Renal pelvis (tissue), 1 donor: ENCODE measurements at regions not wholly inside any gene's neighbourhood (a gene's known extent, or its start where the extent isn't known, plus 50 kb on each side); places are given as distances from the start of the nearest gene placed in this dataset.

Experiments used
- DNase-seq: peaks from one replicate; pipeline ENCODE4 v3.0.0-alpha.2; 2013

DNA sequence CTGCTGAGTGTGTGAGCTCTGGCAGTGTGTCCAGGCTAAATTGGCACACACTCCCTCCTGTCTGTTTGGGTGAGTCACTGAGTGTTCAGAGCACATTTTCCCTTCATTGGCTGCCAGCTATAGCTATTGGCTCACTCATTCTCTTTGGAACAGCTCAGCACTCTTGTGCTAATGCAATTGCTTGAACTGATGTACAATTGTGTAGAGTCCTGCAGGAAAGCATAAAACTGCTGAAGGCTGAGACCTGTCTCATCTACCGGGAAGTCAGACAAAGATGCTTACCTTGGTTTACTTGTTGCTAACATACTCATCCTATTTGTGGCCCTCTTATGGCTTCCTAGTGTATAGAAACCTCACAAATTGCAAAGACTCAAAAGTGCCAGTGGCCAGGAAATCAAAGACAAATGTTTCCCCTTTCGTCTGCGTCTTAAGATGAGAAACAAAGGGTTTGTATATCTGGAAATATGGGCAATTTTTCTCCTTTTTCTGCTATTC is 351.0 kb downstream of the BCKDHB start:
- no peak for DNase-seq

GRCh38 chr6:80456724-80457438 is 350.4 kb downstream of the BCKDHB start:
- no peak for DNase-seq

- DNase-seq: no peak
Observed at GRCh38 chr6:80454661-80455365, 348.3 kb downstream of the BCKDHB start.

DNA sequence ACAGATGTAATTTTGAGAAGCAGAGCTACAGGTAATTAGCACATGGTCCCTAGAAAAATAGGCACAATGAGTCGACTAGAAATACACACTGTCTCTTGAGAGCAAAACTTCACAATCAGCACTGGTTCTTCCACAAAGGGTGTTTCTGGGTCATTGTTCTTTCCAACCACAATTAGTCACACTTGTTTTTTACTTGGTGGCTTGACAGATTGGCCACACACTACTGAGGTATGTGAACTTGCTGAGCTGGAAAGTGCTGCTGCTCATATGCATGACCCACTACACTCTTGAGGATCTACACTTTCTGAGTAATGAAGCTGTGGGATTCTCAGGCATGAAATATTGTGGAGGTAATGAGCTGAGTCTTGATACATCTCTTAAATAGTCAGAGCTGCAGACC is 347.7 kb downstream of the BCKDHB start:
- no peak for DNase-seq

DNA sequence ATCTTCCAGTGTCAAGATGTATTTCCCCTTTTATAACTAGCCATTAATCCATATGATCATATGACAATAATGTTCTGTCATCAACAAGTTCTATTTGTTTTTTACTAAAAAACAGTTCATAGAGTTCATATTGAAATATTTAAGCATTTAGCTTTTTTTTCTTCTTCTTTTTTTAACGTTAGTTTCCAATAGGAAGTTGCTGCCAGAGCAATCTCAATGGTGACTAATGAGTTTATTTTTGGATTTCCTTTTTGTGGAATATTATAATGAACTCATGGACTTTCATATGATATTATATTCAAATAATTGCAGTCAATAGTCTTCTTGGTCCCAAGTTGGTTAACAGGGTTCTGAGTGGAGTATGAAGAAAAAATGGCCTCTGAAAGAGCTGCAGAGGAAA is 343.3 kb downstream of the BCKDHB start:
- DNase-seq: no peak

GRCh38 chr6:80446454-80447045 is 340.1 kb downstream of the BCKDHB start:
- DNase-seq: no peak

GRCh38 chr6:80445751-80446150 is 339.3 kb downstream of the BCKDHB start:
- DNase-seq: no peak

DNA sequence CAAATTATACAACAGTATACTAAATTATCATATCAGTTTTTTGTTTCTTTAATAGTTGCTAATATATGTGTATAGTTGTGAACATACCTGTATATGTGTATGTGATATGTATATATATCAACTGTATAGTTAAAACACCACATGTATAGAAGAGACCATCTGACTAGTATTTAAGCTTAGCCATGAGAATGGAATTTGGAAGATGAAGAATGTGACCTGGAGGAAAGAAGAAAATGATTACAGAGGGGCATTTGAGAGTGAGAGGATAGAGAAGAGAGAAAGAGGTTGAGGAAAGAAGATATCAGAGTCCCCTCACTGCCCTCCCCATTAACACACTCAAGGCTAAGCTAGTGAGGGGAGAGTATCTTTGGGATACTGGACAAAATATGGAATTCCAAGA is 335.9 kb downstream of the BCKDHB start:
- DNase-seq: no peak

DNA sequence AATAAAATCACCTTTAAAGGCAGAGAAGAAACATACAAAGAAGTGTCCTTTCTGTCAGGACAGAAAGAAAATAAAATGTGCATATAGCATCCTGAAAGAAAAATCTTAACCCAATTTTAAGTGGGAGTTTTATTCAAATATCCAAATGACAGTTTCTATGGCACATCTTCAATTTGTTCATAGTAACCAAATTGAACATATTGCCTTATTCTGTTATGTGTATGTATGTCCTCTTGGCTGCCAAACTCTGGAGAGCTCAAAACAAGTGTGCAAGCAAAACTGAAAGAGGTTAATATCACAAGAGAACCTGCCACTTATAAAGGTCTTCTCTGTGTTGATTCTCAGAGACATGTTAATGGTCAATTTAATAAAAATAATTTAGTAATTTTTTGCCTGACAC is 334.7 kb downstream of the BCKDHB start:
- no peak for DNase-seq

GRCh38 chr6:80440496-80441115 is 334.1 kb downstream of the BCKDHB start:
- no peak for DNase-seq

GRCh38 chr6:80439721-80440470 is 333.4 kb downstream of the BCKDHB start:
- no peak for DNase-seq

DNA sequence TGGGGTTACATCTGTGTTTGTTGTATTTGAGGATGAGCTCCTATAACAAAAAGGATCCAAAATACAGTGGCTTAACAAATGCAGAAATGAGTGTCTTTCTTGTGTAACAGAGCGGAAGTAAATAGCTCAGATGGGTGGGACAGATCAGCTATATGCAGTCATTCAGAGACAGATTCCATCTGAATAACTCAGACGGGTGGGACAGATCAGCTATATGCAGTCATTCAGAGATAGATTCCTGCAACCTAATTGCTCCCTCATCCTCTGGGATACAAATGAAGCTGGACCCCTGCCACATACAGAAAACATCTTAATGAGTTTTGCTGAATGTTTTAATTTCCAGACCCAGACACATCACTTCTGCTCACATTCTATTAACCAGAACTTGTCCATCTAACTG is 332.3 kb downstream of the BCKDHB start:
- DNase-seq: no peak

DNA sequence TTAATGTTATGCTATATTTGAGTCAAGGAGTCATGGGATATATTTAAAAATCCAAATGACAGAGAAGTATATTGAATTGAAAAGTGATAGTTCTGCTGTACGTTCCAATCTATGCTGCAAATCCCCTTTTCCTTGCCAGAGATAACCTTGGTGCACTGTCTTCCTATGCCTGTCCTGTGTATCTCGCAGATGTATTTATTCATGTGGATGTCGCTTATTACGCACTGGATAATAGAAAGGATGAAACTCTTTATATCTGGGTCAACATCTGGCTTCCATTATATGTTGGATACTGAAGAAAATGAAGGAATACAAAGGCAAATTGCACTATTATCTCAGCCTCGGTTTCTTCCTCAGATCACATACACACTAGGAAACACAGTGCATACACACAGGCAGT is 331.3 kb downstream of the BCKDHB start:
- no peak for DNase-seq

- DNase-seq: no peak
Observed at GRCh38 chr6:80437221-80437620, 330.8 kb downstream of the BCKDHB start.

DNA sequence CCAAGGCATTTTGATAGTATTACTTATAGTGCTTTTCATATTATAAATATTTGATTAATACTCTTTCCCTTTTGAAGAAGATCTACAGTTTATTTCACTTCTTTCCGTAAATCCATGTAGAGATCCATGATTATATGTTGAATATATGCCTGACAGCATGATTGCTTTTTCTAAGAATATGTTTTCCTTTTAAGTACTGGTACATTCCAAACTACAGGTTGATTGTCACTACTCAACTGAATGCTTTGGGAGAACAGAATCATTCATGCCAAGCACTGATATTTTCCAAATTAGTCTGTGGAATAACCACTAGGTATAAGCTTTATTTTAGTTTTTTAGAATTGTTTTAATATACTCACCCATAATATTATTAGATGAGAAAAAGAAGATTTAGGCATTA is 330.2 kb downstream of the BCKDHB start:
- no peak for DNase-seq

DNA sequence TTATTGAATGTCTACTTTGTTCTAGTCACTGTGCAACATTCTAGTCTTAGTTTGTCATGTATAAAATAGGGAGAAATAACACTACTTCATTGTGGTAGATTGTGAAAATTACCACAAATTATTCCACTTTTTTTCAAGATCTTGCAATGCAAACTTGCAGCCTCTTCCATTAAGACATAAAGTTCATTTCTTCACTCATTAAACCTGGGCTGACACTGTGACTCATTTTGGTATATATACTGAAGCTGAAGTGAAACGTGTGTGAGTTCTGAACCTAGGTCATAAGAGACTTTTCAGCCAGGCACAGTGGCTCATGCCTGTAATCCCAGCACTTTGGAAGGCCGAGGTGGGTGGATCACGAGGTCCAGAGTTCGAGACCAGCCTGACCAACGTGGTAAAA is 329.0 kb downstream of the BCKDHB start:
- no peak for DNase-seq

DNA sequence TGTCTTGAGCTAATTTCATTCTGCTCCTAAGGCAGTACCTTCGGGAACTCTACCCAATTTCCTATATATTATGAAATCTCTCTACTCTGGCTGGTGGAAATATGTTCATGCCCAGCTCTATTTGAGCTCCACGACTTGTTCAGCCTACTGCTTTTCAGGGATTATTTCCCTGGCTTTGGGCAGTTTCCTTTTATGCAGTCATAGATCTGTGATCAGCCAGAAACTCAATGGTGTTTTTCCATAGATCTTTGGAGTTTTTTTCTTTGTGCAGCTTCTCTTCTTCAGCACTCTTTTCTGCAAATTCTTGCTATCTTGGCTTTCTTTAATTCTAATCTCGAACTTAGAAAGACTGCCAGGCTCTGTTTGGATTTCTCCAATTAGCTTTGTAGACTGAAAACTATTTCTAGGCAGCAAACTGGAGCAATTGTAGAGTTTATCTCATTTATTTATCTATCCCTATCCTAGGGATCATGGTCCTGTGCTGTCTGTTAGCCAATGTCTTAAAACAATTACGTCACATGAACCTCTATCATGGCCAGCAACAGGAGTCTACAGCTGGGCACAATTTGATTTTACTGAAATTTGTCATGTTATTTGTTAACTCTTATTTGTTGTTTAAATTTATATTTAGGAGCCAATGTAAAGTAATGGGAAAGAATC is 328.4 kb downstream of the BCKDHB start:
- no peak for DNase-seq

DNA sequence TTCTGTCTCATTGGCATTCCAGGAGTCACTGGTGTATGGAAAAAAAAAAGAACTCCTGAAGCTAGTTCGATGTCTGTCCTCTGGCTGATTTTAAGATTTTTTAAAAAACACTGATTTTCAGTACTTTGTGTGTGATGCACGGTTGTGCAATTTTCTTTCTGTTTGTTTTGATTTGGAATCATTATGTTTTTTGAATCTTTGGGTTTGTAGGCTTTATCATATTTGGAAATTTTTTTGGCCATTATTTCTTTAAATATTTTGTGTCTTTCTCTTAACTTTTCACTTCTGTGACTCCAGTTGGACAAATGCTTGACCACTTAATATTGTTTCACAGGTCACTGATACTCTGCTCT is 327.2 kb downstream of the BCKDHB start:
- DNase-seq: no peak

DNA sequence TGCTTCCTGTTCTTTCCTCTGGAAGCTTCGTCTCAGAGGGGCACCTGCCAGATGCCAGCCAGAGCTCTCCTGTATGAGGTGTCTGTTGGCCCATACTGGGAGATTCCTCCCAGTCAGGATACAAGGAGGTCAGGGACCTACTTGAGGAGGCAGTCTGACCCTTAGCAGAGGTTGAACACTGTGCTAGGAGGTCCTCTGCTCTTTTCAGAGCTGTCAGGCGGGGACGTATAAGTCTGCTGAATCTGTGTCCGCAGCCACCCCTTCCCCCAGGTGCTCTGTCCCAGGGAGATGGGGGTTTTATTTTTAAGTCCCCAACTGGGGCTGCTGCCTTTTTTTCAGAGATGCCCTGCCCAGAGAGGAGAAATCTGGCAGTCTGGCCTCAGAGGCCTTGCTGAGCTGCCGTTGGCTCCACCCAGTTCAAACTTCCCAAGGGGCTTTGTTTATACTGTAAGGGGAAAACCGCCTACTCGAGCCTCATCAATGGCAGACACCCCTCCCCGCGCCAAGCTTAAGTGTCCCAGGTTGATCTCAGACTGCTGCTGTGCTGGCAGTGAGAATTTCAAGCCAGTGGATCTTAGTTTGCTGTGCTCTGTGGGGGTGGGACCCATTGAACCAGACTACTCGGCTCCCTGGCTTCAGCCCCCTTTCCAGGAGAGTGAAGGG is 326.7 kb downstream of the BCKDHB start:
- DNase-seq: no peak

GRCh38 chr6:80425089-80425823 is 318.8 kb downstream of the BCKDHB start:
- DNase-seq: no peak
